Breast epithelium (tissue), 3 donors: ENCODE measurements at regions not wholly inside any gene's neighbourhood (a gene's known extent, or its start where the extent isn't known, plus 50 kb on each side); places are given as distances from the start of the nearest gene placed in this dataset.

ENCODE experiments used
- POLR2A ChIP-seq: fragments of 450-650 bp; IDR thresholded peaks from one replicate; pipeline ENCODE4 v1.6.1; 2016; ENCODE audit warnings: antibody characterized with exemption, mild to moderate bottlenecking, moderate library complexity
- TF ChIP-seq, protein P1 (sequence below), 3 donors: fragments of 450-650 bp; IDR thresholded peaks; one replicate each; pipeline ENCODE4 v1.5.1; 2016 to 2017; ENCODE audit warnings: antibody characterized with exemption in 3 of 3, mild to moderate bottlenecking in 3 of 3, moderate library complexity in 3 of 3

DNA sequence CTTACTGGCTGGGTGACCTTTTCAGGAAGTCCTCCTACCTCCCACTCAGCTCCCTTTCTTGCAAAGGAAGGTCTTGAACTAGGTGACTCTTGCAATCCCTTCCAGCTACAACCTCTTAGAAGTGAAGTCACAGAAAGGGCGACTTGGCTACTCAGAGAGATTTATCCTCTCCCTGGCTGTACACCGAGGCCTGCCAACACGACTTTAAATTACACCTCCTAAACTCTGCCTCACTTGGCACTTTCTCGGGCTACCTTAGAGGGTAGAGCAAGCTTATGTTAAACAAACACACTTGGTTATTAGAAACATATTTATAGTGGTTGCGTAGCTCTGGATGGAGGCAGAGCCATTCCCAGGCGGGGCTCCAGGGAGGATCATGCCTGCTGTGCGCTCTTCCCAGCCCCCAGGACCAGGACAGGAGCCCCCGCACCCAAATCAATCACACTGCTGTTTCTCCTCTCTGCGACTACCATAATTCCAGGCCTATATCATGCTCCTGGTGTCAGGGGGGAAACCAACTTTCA lies 358.4 kb downstream of the BUD13 start:
- TF ChIP-seq, protein P1, sequence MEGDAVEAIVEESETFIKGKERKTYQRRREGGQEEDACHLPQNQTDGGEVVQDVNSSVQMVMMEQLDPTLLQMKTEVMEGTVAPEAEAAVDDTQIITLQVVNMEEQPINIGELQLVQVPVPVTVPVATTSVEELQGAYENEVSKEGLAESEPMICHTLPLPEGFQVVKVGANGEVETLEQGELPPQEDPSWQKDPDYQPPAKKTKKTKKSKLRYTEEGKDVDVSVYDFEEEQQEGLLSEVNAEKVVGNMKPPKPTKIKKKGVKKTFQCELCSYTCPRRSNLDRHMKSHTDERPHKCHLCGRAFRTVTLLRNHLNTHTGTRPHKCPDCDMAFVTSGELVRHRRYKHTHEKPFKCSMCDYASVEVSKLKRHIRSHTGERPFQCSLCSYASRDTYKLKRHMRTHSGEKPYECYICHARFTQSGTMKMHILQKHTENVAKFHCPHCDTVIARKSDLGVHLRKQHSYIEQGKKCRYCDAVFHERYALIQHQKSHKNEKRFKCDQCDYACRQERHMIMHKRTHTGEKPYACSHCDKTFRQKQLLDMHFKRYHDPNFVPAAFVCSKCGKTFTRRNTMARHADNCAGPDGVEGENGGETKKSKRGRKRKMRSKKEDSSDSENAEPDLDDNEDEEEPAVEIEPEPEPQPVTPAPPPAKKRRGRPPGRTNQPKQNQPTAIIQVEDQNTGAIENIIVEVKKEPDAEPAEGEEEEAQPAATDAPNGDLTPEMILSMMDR (IDR thresholded peaks at IDR 0.05) = no peak
- no peak for TF ChIP-seq POLR2A
